Activated naive CD8-positive, alpha-beta T cell treated with anti-CD3 and anti-CD28 coated beads for 36 hours (primary cell): ENCODE measurements at regions not wholly inside any gene's neighbourhood (a gene's known extent, or its start where the extent isn't known, plus 50 kb on each side); places are given as distances from the start of the nearest gene placed in this dataset.

Source experiments
- DNase-seq: peaks from one replicate; pipeline ENCODE4 v3.0.0; 2021
- H3K27ac Mint-ChIP-seq: one replicate; pipeline ENCODE4 v1.8.0; 2022; ENCODE audit warnings: mild to moderate bottlenecking, moderate library complexity, mixed read lengths
- H3K27me3 Mint-ChIP-seq: one replicate; pipeline ENCODE4 v1.8.0; 2022; ENCODE audit warnings: mild to moderate bottlenecking, mixed read lengths
- H3K36me3 Mint-ChIP-seq: one replicate; pipeline ENCODE4 v1.8.0; 2021; ENCODE audit warnings: mild to moderate bottlenecking, mixed read lengths
- H3K4me1 Mint-ChIP-seq: one replicate; pipeline ENCODE4 v1.8.0; 2021; ENCODE audit warnings: mixed read lengths
- H3K4me3 Mint-ChIP-seq: one replicate; pipeline ENCODE4 v1.8.0; 2022; ENCODE audit warnings: mild to moderate bottlenecking, moderate library complexity, mixed read lengths
- H3K9me3 Mint-ChIP-seq: one replicate; pipeline ENCODE4 v1.8.0; 2022; ENCODE audit warnings: mixed read lengths

DNA sequence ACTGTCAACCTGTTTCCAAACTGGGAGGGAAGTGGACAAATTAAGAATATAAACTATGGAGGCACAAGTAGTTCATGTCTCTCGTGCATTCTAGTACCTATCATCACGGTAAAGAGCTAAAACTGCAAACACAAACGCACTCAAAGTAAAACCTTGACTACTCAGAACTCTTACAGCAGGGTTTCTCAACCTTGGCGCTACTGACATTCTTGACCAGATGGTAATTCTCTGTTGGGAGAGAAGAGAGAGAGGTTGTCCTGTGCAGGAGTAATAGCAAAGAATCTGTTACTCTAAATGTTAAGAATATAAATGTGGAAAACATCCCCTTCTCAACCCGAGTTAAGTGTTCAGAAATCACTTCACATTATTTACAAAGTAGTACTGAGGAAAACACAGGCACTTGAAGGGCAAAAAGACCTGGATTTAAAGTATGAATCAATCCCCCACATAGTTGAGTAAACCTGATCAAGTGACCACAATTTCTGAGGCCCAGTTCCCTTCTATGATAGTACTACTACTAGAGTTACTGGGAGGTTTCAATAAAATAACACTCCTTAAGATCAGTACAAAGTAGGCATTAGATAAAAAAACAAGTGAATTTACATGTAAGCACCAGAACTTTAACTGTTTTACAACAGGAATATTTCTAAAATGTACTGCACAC, 73.1 kb upstream of the ARHGAP32 start:
- DNase-seq, result no peak
- Mint-ChIP-seq H3K9me3 (no peaks in the 10 kb centered on the region), H3K4me1 (peaks cover 9% of the 10 kb centered on the region), H3K4me3 (no peak overlapping the region), H3K36me3 (peaks cover 2% of the 10 kb centered on the region), H3K27ac (no peak overlapping the region), H3K27me3 (no peaks in the 10 kb centered on the region)

DNA sequence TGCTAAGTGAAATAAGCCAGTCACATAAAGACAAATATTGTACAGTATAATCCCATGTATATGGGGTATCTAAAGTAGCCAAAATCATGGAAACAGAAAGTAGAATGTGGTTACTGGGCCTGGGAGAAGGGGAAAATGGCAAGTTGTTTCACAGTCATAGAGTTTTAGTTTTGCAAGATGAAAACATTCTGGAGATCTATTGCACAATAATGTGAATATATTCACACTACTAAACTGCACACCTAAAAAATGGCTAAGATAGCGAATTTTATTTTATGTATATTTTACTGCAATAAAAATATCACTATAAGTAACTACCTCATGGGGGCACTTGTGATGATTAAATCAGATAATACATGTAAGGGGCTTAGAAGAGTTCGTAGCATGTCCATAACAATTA, 72.0 kb upstream of the ARHGAP32 start:
- Mint-ChIP-seq H3K36me3 (peaks cover 2% of the 10 kb centered on the region), H3K4me1 (peaks cover 15% of the 10 kb centered on the region), H3K9me3 (no peaks in the 10 kb centered on the region), H3K27ac (no peak overlapping the region), H3K4me3 (no peak overlapping the region), H3K27me3 (no peaks in the 10 kb centered on the region)
- no peak for DNase-seq

DNA sequence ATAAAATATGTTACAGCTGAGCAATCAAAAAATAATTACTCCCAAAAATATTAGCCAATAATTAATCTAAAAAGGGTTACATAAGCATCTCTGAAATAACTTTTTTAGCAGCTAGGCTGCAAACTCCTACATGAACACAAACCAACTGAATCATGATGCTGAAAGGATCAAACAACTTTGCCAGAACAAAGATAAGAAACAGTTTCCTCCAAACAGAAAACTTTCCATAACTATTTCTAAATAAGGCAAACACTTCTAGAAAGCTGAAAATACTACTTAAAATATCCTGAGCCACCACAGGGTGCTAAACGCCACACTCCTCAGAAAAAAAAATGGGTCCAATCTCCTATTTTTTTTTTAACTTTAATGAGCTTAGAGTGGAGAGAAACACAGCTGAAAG, 68.6 kb upstream of the ARHGAP32 start:
- no peaks in the 10 kb centered on the region for H3K27me3 Mint-ChIP-seq
- no peak overlapping the region for H3K4me3 Mint-ChIP-seq
- no peak overlapping the region for H3K27ac Mint-ChIP-seq
- H3K36me3 Mint-ChIP-seq, result peaks cover 2% of the 10 kb centered on the region
- no peak for DNase-seq
- H3K4me1 Mint-ChIP-seq, result peaks cover 13% of the 10 kb centered on the region
- no peaks in the 10 kb centered on the region for H3K9me3 Mint-ChIP-seq

DNA sequence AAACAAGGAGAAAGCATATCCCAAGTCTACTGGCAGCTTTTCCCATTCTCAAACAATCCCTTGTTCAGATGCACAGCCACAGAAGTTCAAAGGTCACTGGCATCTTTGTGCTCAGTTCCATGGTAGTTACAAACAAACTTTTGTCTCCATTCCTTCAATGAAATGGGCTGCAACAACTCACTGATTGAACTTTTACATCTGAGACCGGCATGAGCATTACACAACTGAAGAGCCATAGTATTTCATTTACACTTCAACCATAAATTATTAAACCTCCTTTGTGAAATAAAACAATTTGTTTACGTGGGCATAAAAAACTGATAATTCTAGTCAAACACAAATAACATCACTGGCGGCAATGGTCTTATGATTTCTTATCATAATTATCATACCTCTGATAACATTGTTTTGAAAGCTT, 67.8 kb upstream of the ARHGAP32 start:
- Mint-ChIP-seq H3K4me1 (peaks cover 10% of the 10 kb centered on the region), H3K4me3 (no peak overlapping the region), H3K9me3 (no peaks in the 10 kb centered on the region), H3K36me3 (peaks cover 2% of the 10 kb centered on the region), H3K27ac (no peak overlapping the region), H3K27me3 (no peaks in the 10 kb centered on the region)
- DNase-seq, result no peak

DNA sequence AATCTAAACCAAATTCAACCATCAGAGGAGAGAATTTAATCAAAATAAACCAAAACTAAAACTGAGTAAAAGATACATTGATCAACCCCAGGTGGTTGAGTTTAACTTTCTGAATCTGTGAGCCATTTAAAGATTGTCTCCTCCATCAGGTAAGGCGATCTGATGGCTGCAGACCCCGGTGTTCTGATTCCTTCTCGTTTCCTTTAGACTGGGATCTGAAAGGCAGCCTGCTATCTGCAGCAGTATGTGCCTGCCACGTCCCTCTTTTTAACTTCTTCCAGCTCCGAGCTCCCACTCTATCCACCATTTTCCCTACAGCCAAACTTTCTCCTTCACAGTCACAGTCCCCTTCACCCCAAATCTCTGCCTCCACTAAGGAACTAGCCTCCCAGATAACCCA, 66.1 kb upstream of the ARHGAP32 start:
- no peaks in the 10 kb centered on the region for H3K9me3 Mint-ChIP-seq
- H3K4me1 Mint-ChIP-seq, result peaks cover 6% of the 10 kb centered on the region
- no peak overlapping the region for H3K4me3 Mint-ChIP-seq
- H3K36me3 Mint-ChIP-seq, result no peaks in the 10 kb centered on the region
- H3K27me3 Mint-ChIP-seq, result no peaks in the 10 kb centered on the region
- no peak overlapping the region for H3K27ac Mint-ChIP-seq
- no peak for DNase-seq

DNA sequence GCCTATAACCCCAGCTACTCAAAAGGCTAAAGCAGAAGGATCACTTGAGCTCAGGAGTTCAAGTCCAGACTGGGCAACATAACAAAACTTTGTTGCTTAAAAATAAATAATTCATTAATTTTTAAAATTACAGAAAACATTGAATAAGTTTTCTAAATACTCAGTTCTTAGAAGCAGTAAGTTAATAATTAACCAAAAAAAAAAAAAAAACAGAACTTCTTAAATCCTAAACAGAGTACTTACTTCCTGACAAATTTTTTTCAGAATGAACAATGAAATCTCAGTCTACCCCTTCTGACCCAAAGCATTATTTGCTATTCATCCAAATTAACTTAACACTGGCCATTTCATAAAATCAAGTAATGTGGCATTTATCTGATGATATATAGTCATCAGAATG, 65.4 kb upstream of the ARHGAP32 start:
- Mint-ChIP-seq H3K9me3 (no peaks in the 10 kb centered on the region), H3K36me3 (no peaks in the 10 kb centered on the region), H3K4me3 (no peak overlapping the region), H3K4me1 (peaks cover 6% of the 10 kb centered on the region), H3K27me3 (no peaks in the 10 kb centered on the region), H3K27ac (no peak overlapping the region)
- DNase-seq, result no peak

DNA sequence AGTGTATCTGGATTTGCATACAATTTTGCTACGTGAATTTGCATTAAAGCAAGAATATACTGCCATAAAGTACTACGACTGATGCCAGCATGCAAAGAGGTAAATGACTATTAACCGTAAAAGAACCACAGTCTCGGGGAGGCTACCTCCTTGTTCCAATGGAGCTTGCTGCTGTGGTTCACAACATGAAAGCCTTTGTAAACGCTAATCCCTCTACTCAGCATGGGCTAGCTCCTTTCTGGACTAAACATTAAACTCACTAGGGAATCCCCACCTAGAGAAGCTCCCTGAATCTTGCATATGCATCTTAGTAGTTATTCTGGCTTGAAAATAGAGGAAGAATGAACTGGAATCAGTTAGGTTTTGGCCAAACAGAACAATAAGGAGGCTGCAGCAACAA, 60.5 kb upstream of the ARHGAP32 start:
- no peak for DNase-seq
- Mint-ChIP-seq H3K4me3 (no peak overlapping the region), H3K36me3 (no peaks in the 10 kb centered on the region), H3K9me3 (peaks cover 3% of the 10 kb centered on the region), H3K27me3 (no peaks in the 10 kb centered on the region), H3K4me1 (peaks cover 19% of the 10 kb centered on the region), H3K27ac (no peak overlapping the region)

DNA sequence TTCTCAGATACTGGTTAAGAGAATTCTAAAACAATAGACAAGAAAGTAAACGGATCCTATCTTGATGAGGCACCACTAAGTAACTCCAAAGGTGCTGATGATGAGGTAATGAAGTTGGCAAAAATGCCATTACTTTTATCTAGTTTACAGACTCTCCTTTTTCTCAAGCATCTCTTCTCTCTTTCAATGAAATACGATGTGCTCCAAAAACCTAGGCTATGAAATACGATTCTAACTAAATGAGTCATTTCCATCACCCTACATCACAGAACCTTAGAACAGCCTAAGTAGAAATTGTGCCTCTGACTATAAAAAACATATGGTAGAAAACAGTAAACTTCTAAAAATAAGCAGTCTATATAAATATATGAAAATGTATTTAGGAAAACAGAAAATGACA, 58.9 kb upstream of the ARHGAP32 start:
- H3K4me1 Mint-ChIP-seq, result peaks cover 28% of the 10 kb centered on the region
- H3K4me3 Mint-ChIP-seq, result no peak overlapping the region
- no peak overlapping the region for H3K27ac Mint-ChIP-seq
- no peaks in the 10 kb centered on the region for H3K27me3 Mint-ChIP-seq
- peaks cover 3% of the 10 kb centered on the region for H3K9me3 Mint-ChIP-seq
- no peaks in the 10 kb centered on the region for H3K36me3 Mint-ChIP-seq
- no peak for DNase-seq

DNA sequence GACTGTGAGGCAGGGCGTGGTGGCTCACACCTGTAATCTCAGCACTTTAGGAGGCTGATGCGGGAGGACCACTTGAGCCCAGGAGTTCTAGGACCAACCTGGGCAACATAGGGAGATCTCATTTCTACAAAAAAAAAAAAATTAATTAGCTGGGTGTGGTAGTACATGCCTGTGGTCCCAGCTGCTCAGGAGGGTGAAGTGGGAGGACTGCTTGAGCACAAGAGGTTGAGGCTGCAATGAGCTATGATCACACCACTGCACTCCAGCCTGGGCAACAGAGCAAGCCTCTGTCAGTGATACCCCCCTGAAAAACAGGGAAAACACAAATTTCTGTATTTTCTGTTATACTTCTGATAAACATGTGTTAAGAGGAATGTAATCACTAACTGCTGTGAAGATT, 57.8 kb upstream of the ARHGAP32 start:
- Mint-ChIP-seq H3K9me3 (peaks cover 3% of the 10 kb centered on the region), H3K4me3 (no peak overlapping the region), H3K36me3 (no peaks in the 10 kb centered on the region), H3K4me1 (peaks cover 28% of the 10 kb centered on the region), H3K27me3 (no peaks in the 10 kb centered on the region), H3K27ac (no peak overlapping the region)
- no peak for DNase-seq

DNA sequence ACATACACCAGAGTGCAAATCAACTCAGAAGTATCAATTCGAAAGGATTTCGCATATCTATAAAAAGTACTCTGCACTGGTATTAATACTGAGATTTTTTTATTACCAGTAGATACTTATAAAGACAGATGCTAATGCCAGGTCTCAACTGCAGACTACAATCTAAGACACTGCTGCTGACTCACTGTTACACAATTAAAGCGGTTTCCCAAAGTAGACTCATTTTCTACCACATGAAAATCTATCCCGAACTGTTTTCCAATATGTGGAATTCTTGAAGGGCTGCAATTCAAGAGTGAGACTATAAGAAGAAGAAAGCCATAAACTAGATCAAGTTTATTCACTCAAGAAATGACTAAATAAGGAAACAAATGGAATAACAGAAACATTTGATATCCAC, 57.2 kb upstream of the ARHGAP32 start:
- peaks cover 3% of the 10 kb centered on the region for H3K9me3 Mint-ChIP-seq
- no peak overlapping the region for H3K27ac Mint-ChIP-seq
- no peaks in the 10 kb centered on the region for H3K27me3 Mint-ChIP-seq
- no peaks in the 10 kb centered on the region for H3K36me3 Mint-ChIP-seq
- no peak for DNase-seq
- H3K4me1 Mint-ChIP-seq, result peaks cover 28% of the 10 kb centered on the region
- H3K4me3 Mint-ChIP-seq, result no peak overlapping the region

DNA sequence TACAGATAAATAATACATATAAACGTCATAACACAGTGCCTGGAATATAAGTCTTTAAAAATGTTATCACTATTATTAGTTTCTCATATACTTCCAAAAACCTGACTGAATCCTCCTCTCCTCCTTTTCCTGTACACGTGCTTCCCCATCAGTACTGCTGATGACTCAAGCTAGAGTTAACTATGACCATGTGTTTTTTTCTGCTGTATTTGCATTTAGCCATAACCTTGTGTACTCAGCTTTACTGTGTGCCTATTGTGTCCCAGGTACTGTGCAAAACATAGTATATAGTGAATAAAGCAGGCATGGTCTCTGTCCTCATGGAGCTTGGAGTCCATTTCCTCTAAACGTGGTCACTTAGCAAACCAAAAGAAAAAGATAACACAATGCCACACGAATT, 56.5 kb upstream of the ARHGAP32 start:
- no peaks in the 10 kb centered on the region for H3K27me3 Mint-ChIP-seq
- no peak for DNase-seq
- no peak overlapping the region for H3K4me3 Mint-ChIP-seq
- peaks cover 3% of the 10 kb centered on the region for H3K9me3 Mint-ChIP-seq
- H3K27ac Mint-ChIP-seq, result no peak overlapping the region
- no peaks in the 10 kb centered on the region for H3K36me3 Mint-ChIP-seq
- peaks cover 28% of the 10 kb centered on the region for H3K4me1 Mint-ChIP-seq

DNA sequence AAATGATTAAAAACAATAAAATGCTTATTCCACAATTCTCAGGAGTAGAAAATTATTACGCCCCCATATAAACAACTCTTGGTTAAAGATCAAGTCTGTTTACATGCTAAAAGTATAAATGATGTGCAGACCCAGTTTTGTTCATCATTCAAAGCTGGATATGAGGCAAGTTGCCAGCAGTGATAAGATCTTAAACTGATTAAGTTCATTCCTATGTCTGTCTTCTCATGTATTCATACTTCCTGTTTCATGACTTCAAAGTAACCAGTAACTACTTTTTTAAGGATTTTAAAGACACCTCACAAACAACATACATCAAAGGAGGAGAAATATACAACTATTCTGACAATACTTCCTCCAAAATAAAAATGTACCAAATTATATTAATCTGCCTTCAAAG, 55.0 kb upstream of the ARHGAP32 start:
- no peak for DNase-seq
- Mint-ChIP-seq H3K4me3 (no peak overlapping the region), H3K9me3 (peaks cover 3% of the 10 kb centered on the region), H3K4me1 (peaks cover 31% of the 10 kb centered on the region), H3K36me3 (no peaks in the 10 kb centered on the region), H3K27me3 (no peaks in the 10 kb centered on the region), H3K27ac (no peak overlapping the region)

DNA sequence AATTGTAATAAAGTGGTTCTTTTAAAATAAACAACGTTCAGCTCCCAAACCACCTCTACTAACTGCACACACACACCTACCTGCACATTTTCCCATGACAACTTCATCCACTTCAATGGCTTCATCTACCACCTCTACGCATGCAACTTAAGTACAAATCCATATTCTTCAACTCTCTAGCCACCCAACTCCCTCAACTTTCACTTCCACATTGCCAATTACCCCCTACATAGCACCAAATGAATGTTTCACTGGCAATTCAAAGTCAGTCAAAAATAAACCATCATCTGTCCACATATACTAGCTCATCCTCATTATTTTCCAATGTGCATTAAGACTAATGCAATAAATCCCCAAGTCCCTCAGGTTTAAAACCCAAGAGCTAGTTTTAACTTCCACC, 50.7 kb upstream of the ARHGAP32 start:
- Mint-ChIP-seq H3K9me3 (no peaks in the 10 kb centered on the region), H3K4me1 (peaks cover 15% of the 10 kb centered on the region), H3K27ac (no peak overlapping the region), H3K27me3 (no peaks in the 10 kb centered on the region), H3K36me3 (peaks cover 2% of the 10 kb centered on the region), H3K4me3 (no peak overlapping the region)
- DNase-seq, result no peak
